ENCODE measurements at regions not wholly inside any gene's neighbourhood (a gene's known extent, or its start where the extent isn't known, plus 50 kb on each side); places are given as distances from the start of the nearest gene placed in this dataset.
"Not testable (repeated sequence)": the region's sequence is repeated elsewhere in the genome, so short reads cannot be mapped to it uniquely, and the experiment has no call there.

- DNase-seq (ENCODE audit: low read depth): no peak
Measured at GRCh38 chrX:79511799-79512198, 144.7 kb upstream of the ITM2A start.

GRCh38 chrX:79506001-79506400 is 138.9 kb upstream of the ITM2A start:
- no peak for DNase-seq (ENCODE audit: low read depth)

- no peak for DNase-seq (ENCODE audit: low read depth)
Measured at GRCh38 chrX:79482686-79483085, 115.6 kb upstream of the ITM2A start.

- no peak for DNase-seq (ENCODE audit: low read depth)
Measured at GRCh38 chrX:79477691-79478090, 110.6 kb upstream of the ITM2A start.

DNA sequence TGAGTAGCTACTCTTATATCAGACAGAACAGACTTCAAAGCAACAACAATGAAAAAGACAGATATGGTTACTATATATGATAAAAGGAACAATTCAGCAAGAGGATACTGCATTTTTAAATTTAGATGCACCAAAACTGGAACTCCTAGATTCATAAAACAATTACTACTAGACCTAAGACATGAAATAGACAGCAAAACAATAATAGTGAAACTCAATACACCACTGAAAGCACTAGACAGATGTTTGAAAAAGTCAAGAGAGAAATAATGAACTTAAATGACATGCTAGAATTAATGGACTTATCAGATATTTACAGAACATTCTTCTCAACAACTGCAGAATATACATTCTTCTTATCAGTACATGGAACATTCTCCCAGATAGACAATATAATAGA is 99.5 kb upstream of the ITM2A start:
- no peak for DNase-seq (ENCODE audit: low read depth)

DNA sequence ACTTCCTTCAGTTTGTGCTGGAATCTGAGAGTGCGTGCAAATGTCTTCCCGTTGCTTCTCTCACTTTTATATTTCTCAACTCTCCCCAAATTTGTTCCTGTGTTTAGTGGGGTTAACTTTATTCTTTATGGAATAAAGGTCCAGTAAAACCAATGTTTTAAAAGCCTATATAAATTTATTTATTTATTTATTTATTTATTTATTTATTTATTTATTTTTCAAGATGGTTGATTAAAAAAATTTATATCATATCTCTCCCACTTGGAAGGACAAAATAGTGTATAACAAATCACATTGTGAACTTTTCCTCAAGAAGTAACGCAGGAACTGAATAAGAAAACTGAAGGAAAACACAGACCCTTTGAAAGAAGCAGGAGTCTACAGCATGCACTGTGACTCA is 95.3 kb upstream of the ITM2A start:
- no peak for DNase-seq (ENCODE audit: low read depth)

GRCh38 chrX:79456593-79456992 is 89.5 kb upstream of the ITM2A start:
- DNase-seq (ENCODE audit: low read depth): not testable (repeated sequence)

DNA sequence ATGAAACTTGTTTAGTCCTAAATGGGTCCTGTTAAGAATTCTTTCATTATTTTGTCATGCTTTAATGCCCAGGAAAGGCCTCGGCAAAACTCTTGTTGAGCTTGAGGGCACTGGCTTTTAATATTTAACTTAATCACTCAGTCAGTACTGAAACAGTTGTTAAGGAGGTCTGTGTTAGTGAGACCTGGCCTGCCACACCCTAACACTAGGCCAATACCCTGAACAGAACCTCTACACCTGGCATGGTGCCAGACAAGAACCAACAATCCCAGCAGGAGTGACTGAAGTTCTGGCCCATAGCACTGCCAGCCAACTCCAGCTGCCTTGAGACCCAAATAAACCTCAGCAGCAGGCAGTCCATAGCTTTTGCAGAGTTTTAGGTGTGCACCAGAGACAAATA is 85.7 kb upstream of the ITM2A start:
- DNase-seq (ENCODE audit: low read depth): no peak

DNA sequence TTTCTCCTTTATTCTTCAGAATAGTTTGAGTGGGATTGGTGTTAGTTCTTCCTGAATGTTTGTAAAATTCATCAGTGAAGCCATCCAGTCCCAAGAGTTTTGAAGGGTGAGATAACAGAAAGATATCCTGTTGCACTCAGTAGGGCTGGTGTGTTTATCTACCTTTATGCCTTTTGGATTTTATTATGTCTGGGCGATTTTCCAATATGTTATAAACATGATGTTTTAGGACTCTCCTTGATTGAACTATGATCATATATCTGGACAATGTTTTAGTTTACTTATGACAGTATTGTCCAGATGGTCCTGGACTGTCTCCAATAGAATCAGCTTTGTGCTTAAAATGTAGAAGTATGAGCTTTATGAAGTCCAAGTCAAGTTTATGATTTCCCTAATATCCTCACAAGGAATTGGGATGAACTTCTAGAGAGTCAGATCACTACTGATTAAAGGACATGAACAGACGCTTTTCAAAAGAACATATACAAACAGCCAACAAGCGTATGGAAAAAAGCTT is 77.6 kb upstream of the ITM2A start:
- no peak for DNase-seq (ENCODE audit: low read depth)

- no peak for DNase-seq (ENCODE audit: low read depth)
Measured at GRCh38 chrX:79443121-79443520, 76.0 kb upstream of the ITM2A start.

- DNase-seq (ENCODE audit: low read depth): no peak
Measured at GRCh38 chrX:79440336-79440735, 73.2 kb upstream of the ITM2A start.
